Bone marrow (tissue), 2 donors: ENCODE measurements at regions not wholly inside any gene's neighbourhood (a gene's known extent, or its start where the extent isn't known, plus 50 kb on each side); places are given as distances from the start of the nearest gene placed in this dataset.
"Not testable (repeated sequence)": the region's sequence is repeated elsewhere in the genome, so short reads cannot be mapped to it uniquely, and the experiment has no call there.

Experiments
- DNase-seq, 2 donors: peaks; one replicate each; lab custom pipeline; 2025; lab: John Stamatoyannopoulos, UW

GRCh38 chr17:13442361-13442760 lies 159.4 kb downstream of the HS3ST3A1 start:
- no peak for DNase-seq

- no peak for DNase-seq
Measured at GRCh38 chr17:13441873-13442272, 159.9 kb downstream of the HS3ST3A1 start.

- no peak for DNase-seq
Measured at GRCh38 chr17:13437966-13438779, 163.6 kb downstream of the HS3ST3A1 start.

- DNase-seq: no peak
Measured at GRCh38 chr17:13435230-13435629, 166.5 kb downstream of the HS3ST3A1 start.

GRCh38 chr17:13429201-13429600 lies 172.5 kb downstream of the HS3ST3A1 start:
- DNase-seq: no peak

GRCh38 chr17:13428611-13429042 lies 173.1 kb downstream of the HS3ST3A1 start:
- DNase-seq: no peak

- no peak for DNase-seq
Measured at GRCh38 chr17:13426991-13427390, 174.7 kb downstream of the HS3ST3A1 start.

- no peak for DNase-seq
Measured at GRCh38 chr17:13425390-13425789, 176.3 kb downstream of the HS3ST3A1 start.

- DNase-seq: no peak
Measured at GRCh38 chr17:13421581-13422130, 180.1 kb downstream of the HS3ST3A1 start.

- no peak for DNase-seq
Measured at GRCh38 chr17:13420878-13421277, 180.9 kb downstream of the HS3ST3A1 start.

- DNase-seq: no peak
Measured at GRCh38 chr17:13420418-13420826, 181.3 kb downstream of the HS3ST3A1 start.

- DNase-seq: no peak
Measured at GRCh38 chr17:13419676-13420075, 182.1 kb downstream of the HS3ST3A1 start.

GRCh38 chr17:13418891-13419290 lies 182.8 kb downstream of the HS3ST3A1 start:
- DNase-seq: no peak

- no peak for DNase-seq
Measured at GRCh38 chr17:13417381-13417950, 184.3 kb downstream of the HS3ST3A1 start.

- no peak for DNase-seq
Measured at GRCh38 chr17:13416748-13417363, 184.9 kb downstream of the HS3ST3A1 start.

GRCh38 chr17:13415871-13416416 lies 185.8 kb downstream of the HS3ST3A1 start:
- DNase-seq: no peak

- DNase-seq: not testable (repeated sequence)
Measured at GRCh38 chr17:13415200-13415599, 186.5 kb downstream of the HS3ST3A1 start.

- DNase-seq: no peak
Measured at GRCh38 chr17:13413001-13413400, 188.7 kb downstream of the HS3ST3A1 start.

- DNase-seq: no peak
Measured at GRCh38 chr17:13410874-13411273, 190.9 kb downstream of the HS3ST3A1 start.

- no peak for DNase-seq
Measured at GRCh38 chr17:13410214-13410613, 191.5 kb downstream of the HS3ST3A1 start.

- DNase-seq: no peak
Measured at GRCh38 chr17:13409455-13409854, 192.3 kb downstream of the HS3ST3A1 start.

GRCh38 chr17:13407381-13407780 lies 194.3 kb downstream of the HS3ST3A1 start:
- DNase-seq: no peak

GRCh38 chr17:13405807-13406206 lies 195.9 kb downstream of the HS3ST3A1 start:
- DNase-seq: no peak
